ENCODE measurements at regions not wholly inside any gene's neighbourhood (a gene's known extent, or its start where the extent isn't known, plus 50 kb on each side); places are given as distances from the start of the nearest gene placed in this dataset.
"Not testable (repeated sequence)": the region's sequence is repeated elsewhere in the genome, so short reads cannot be mapped to it uniquely, and the experiment has no call there.

DNA sequence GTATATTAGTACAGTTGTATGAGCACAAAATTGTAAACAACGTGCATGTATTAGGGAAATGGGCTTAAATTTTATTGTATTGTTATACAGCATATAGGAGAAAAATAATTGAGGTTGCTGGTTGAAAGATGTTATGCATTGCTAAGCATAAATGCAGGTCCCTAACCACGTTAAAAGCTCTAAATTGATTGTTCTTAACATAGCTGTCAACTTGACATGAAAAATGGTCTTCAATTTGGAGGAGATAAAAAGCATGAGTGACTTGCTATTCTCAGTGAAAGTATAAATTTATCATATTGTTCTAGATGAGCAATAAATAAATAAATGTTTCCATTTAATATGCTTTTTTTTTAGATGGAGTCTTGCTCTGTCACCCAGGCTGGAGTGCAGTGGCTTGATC lies 506.6 kb upstream of the ATXN7L3B start:
- WGBS (ENCODE audit: insufficient coverage) = 38% methylated on average over 1 of the region's 2 CpGs
- DNase-seq = no peak
- POLR2A ChIA-PET = no interaction called here

GRCh38 chr12:74033531-74033930 lies 504.1 kb upstream of the ATXN7L3B start:
- H3K27ac ChIP-seq (ENCODE audit: low read length in 2 of 2) = no peak overlapping the region
- no peaks in the 10 kb centered on the region for H3K79me2 ChIP-seq (ENCODE audit: control insufficient read depth, insufficient read depth, low read length)
- H3K4me1 ChIP-seq (ENCODE audit: control insufficient read depth in 2 of 2, insufficient read depth in 2 of 2, low read length in 2 of 2) = no peaks in the 10 kb centered on the region
- Mint-ChIP-seq H3K27me3 (no peaks in the 10 kb centered on the region), H3K9me3 (ENCODE audit: insufficient read depth) (no peaks in the 10 kb centered on the region), H3K4me3 (no peak overlapping the region), H3K27ac (no peak overlapping the region), H3K4me1 (no peaks in the 10 kb centered on the region)
- TF ChIP-seq EZH2 (IDR thresholded peaks at IDR 0.05; ENCODE audit: borderline replicate concordance, insufficient read depth, low read depth, low read length, poor library complexity, severe bottlenecking) = no peak
- no peak for DNase-seq
- H2AFZ ChIP-seq (ENCODE audit: insufficient read depth, low read depth, low read length, poor library complexity, severe bottlenecking) = no peak overlapping the region
- H3K4me2 ChIP-seq (replicated peaks; ENCODE audit: low read depth, low read length, poor library complexity, severe bottlenecking) = no peak overlapping the region
- ChIA-PET CTCF (no interaction called here), POLR2A (no interaction called here)
- no peaks in the 10 kb centered on the region for H3K9me3 ChIP-seq (ENCODE audit: control extremely low read depth in 1 of 3, control insufficient read depth in 2 of 3, insufficient read depth in 1 of 3, low read length in 2 of 3)
- no peaks in the 10 kb centered on the region for H4K20me1 ChIP-seq (ENCODE audit: control insufficient read depth, insufficient read depth, low read length, poor library complexity, severe bottlenecking)
- ATAC-seq (ENCODE audit: low read depth) = no peak
- H3K27me3 ChIP-seq (replicated peaks in 1 of 4; ENCODE audit: control extremely low read depth in 1 of 4, control insufficient read depth in 3 of 4, insufficient read depth in 4 of 4, low read length in 3 of 4) = no peaks in the 10 kb centered on the region
- no peak overlapping the region for H3K4me3 ChIP-seq (ENCODE audit: control extremely low read depth in 1 of 5, extremely low read depth in 1 of 5, insufficient read depth in 1 of 5, low read depth in 2 of 5, low read length in 4 of 5)
- intact Hi-C loops (cut with micrococcal nuclease) = no loop called here
- no peak overlapping the region for H3K9ac ChIP-seq (ENCODE audit: low read length)
- H3K36me3 ChIP-seq (replicated peaks in 1 of 2; ENCODE audit: control extremely low read depth in 1 of 2, control insufficient read depth in 1 of 2, extremely low read depth in 1 of 2, insufficient read depth in 2 of 2, low read length in 1 of 2) = no peaks in the 10 kb centered on the region
- WGBS (ENCODE audit: insufficient coverage) = 57% methylated on average over 1 of the region's 3 CpGs

More for the DNA sequence above, 506.6 kb upstream of the ATXN7L3B start:
- H3K4me3 ChIP-seq (ENCODE audit: control extremely low read depth in 1 of 5, extremely low read depth in 1 of 5, insufficient read depth in 1 of 5, low read depth in 2 of 5, low read length in 4 of 5) = no peak overlapping the region
- no peak overlapping the region for H3K27ac Mint-ChIP-seq
- no peaks in the 10 kb centered on the region for H3K9me3 Mint-ChIP-seq (ENCODE audit: insufficient read depth)
- no peak for ATAC-seq (ENCODE audit: low read depth)
- no peaks in the 10 kb centered on the region for H3K27me3 ChIP-seq (replicated peaks in 1 of 4; ENCODE audit: control extremely low read depth in 1 of 4, control insufficient read depth in 3 of 4, insufficient read depth in 4 of 4, low read length in 3 of 4)
- H3K4me1 Mint-ChIP-seq = no peaks in the 10 kb centered on the region
- no peaks in the 10 kb centered on the region for H4K20me1 ChIP-seq (ENCODE audit: control insufficient read depth, insufficient read depth, low read length, poor library complexity, severe bottlenecking)
- no peaks in the 10 kb centered on the region for H3K9me3 ChIP-seq (ENCODE audit: control extremely low read depth in 1 of 3, control insufficient read depth in 2 of 3, insufficient read depth in 1 of 3, low read length in 2 of 3)
- no peaks in the 10 kb centered on the region for H3K36me3 ChIP-seq (replicated peaks in 1 of 2; ENCODE audit: control extremely low read depth in 1 of 2, control insufficient read depth in 1 of 2, extremely low read depth in 1 of 2, insufficient read depth in 2 of 2, low read length in 1 of 2)
- TF ChIP-seq CTCF (IDR thresholded peaks at IDR 0.05) = no peak
- TF ChIP-seq EZH2 (IDR thresholded peaks at IDR 0.05; ENCODE audit: borderline replicate concordance, insufficient read depth, low read depth, low read length, poor library complexity, severe bottlenecking) = no peak
- CTCF ChIA-PET = no interaction called here
- H3K79me2 ChIP-seq (ENCODE audit: control insufficient read depth, insufficient read depth, low read length) = no peaks in the 10 kb centered on the region
- H3K9ac ChIP-seq (ENCODE audit: low read length) = no peak overlapping the region
- no peak overlapping the region for H2AFZ ChIP-seq (ENCODE audit: insufficient read depth, low read depth, low read length, poor library complexity, severe bottlenecking)
- H3K4me1 ChIP-seq (ENCODE audit: control insufficient read depth in 2 of 2, insufficient read depth in 2 of 2, low read length in 2 of 2) = no peaks in the 10 kb centered on the region
- intact Hi-C loops (cut with micrococcal nuclease) = no loop called here
- no peaks in the 10 kb centered on the region for H3K27me3 Mint-ChIP-seq
- no peak overlapping the region for H3K27ac ChIP-seq (ENCODE audit: low read length in 2 of 2)
- no peak overlapping the region for H3K4me2 ChIP-seq (replicated peaks; ENCODE audit: low read depth, low read length, poor library complexity, severe bottlenecking)
- no peak overlapping the region for H3K4me3 Mint-ChIP-seq

- CTCF ChIA-PET; H3K9me3 Mint-ChIP-seq (ENCODE audit: insufficient read depth); H3K27ac Mint-ChIP-seq; H3K36me3 ChIP-seq (replicated peaks in 1 of 2; ENCODE audit: control extremely low read depth in 1 of 2, control insufficient read depth in 1 of 2, extremely low read depth in 1 of 2, insufficient read depth in 2 of 2, low read length in 1 of 2); ATAC-seq (ENCODE audit: low read depth); POLR2A ChIA-PET; H3K4me3 ChIP-seq (ENCODE audit: control extremely low read depth in 1 of 5, extremely low read depth in 1 of 5, insufficient read depth in 1 of 5, low read depth in 2 of 5, low read length in 4 of 5); H3K4me3 Mint-ChIP-seq; H3K4me2 ChIP-seq (replicated peaks; ENCODE audit: low read depth, low read length, poor library complexity, severe bottlenecking); H3K27ac ChIP-seq (ENCODE audit: low read length in 2 of 2); H3K27me3 ChIP-seq (replicated peaks in 1 of 4; ENCODE audit: control extremely low read depth in 1 of 4, control insufficient read depth in 3 of 4, insufficient read depth in 4 of 4, low read length in 3 of 4); H4K20me1 ChIP-seq (ENCODE audit: control insufficient read depth, insufficient read depth, low read length, poor library complexity, severe bottlenecking); H3K4me1 ChIP-seq (ENCODE audit: control insufficient read depth in 2 of 2, insufficient read depth in 2 of 2, low read length in 2 of 2); DNase-seq; H3K9ac ChIP-seq (ENCODE audit: low read length); H3K27me3 Mint-ChIP-seq; H3K9me3 ChIP-seq (ENCODE audit: control extremely low read depth in 1 of 3, control insufficient read depth in 2 of 3, insufficient read depth in 1 of 3, low read length in 2 of 3); intact Hi-C loops (cut with micrococcal nuclease); H2AFZ ChIP-seq (ENCODE audit: insufficient read depth, low read depth, low read length, poor library complexity, severe bottlenecking); H3K79me2 ChIP-seq (ENCODE audit: control insufficient read depth, insufficient read depth, low read length); H3K4me1 Mint-ChIP-seq: not testable (repeated sequence)
- WGBS (ENCODE audit: insufficient coverage) = no CpG with 5 or more reads among the region's 2 CpGs
Measured at GRCh38 chr12:74039138-74039537, 498.5 kb upstream of the ATXN7L3B start.

Measured in B cell (primary cell).